H1 (cell line): ENCODE measurements at regions not wholly inside any gene's neighbourhood (a gene's known extent, or its start where the extent isn't known, plus 50 kb on each side); places are given as distances from the start of the nearest gene placed in this dataset.

Experiments used
- CTCF ChIA-PET: fragments of 300-600 bp; sonication (Branson Sonifier 250); formaldehyde crosslinking; loops from one replicate; lab custom pipeline; 2021; ENCODE audit not compliant: partially characterized antibody; lab: Charles Lee
- POLR2A ChIA-PET: fragments of 300-600 bp; sonication (Branson Sonifier 250); formaldehyde crosslinking; loops from one replicate; lab custom pipeline; 2021; ENCODE audit warnings: inconsistent platforms; ENCODE audit not compliant: partially characterized antibody; lab: Charles Lee
- DNase-seq, 2 experiments: peaks; one replicate each; pipeline versions ENCODE4 v3.0.0 to v3.0.0-alpha.2; 2010 to 2022; ENCODE audit warnings: low spot score in 2 of 2, low read depth in 1 of 2, mixed read lengths in 1 of 2
- FAIRE-seq: peaks from 2 replicates; lab custom pipeline; 2011; peaks lifted over from hg19 to GRCh38; lab: Jason Lieb, UNC
- H2AFZ ChIP-seq: 2 replicates; pipeline ENCODE4 v1.8.1; 2012; ENCODE audit warnings: low read length, inconsistent platforms
- H2AK5ac ChIP-seq: 2 replicates; pipeline ENCODE4 v1.6.1; 2013; ENCODE audit warnings: low read depth, low read length
- H2BK120ac ChIP-seq: replicated peaks from 2 replicates; pipeline ENCODE3; 2013; ENCODE audit warnings: low read depth, low read length, inconsistent platforms
- H2BK12ac ChIP-seq: 2 replicates; pipeline ENCODE4 v1.6.1; 2013; ENCODE audit warnings: low read depth, low read length
- H2BK15ac ChIP-seq: 2 replicates; pipeline ENCODE4 v1.6.1; 2013; ENCODE audit warnings: low read length
- H2BK20ac ChIP-seq: 2 replicates; pipeline ENCODE4 v1.6.1; 2013; ENCODE audit warnings: low read length
- H2BK5ac ChIP-seq: 2 replicates; pipeline ENCODE4 v1.6.1; 2013; ENCODE audit warnings: low read depth, low read length
- H3K14ac ChIP-seq: 2 replicates; pipeline ENCODE4 v1.6.1; 2013; ENCODE audit warnings: inconsistent platforms; ENCODE audit not compliant: insufficient read length
- H3K18ac ChIP-seq: 2 replicates; pipeline ENCODE4 v1.6.1; 2013; ENCODE audit warnings: low read length; ENCODE audit errors: extremely low read depth
- H3K23ac ChIP-seq: 2 replicates; pipeline ENCODE4 v1.6.1; 2013; ENCODE audit warnings: inconsistent platforms; ENCODE audit not compliant: insufficient read length
- H3K23me2 ChIP-seq: 2 replicates; pipeline ENCODE4 v1.6.1; 2013; ENCODE audit warnings: low read depth, low read length
- H3K27ac ChIP-seq: 2 replicates; pipeline ENCODE4 v1.6.1; 2011; ENCODE audit warnings: low read depth, low read length, inconsistent platforms
- H3K27me3 ChIP-seq, 4 experiments: replicated peaks in 1 of 4; 1 replicate in 1 of 4; 2 replicates in 3 of 4; pipeline versions ENCODE4 v1.6.1 to v1.8.1; 2011 to 2013; ENCODE audit warnings: low read length in 3 of 4, mild to moderate bottlenecking in 3 of 4, inconsistent platforms in 2 of 4, mixed read lengths in 2 of 4, moderate library complexity in 1 of 4; ENCODE audit not compliant: control insufficient read depth in 3 of 4, insufficient read depth in 3 of 4; ENCODE audit errors: extremely low read depth in 1 of 4
- H3K36me3 ChIP-seq, 4 experiments: 2 replicates each; pipeline versions ENCODE4 v1.6.1 to v1.8.1; 2011 to 2013; ENCODE audit warnings: mild to moderate bottlenecking in 4 of 4, low read length in 3 of 4, moderate library complexity in 2 of 4, control low read depth in 1 of 4, inconsistent platforms in 1 of 4; ENCODE audit not compliant: insufficient read depth in 4 of 4, control insufficient read depth in 2 of 4
- H3K4ac ChIP-seq: replicated peaks from 2 replicates; pipeline ENCODE3; 2013; ENCODE audit warnings: low read length, low read depth, mixed read lengths, inconsistent platforms; ENCODE audit not compliant: insufficient read length
- H3K4me1 ChIP-seq, 4 experiments: replicated peaks in 1 of 4; 1 replicate in 1 of 4; 2 replicates in 3 of 4; pipeline versions ENCODE4 v1.6.1 to v1.8.1; 2011 to 2013; ENCODE audit warnings: low read length in 3 of 4, inconsistent platforms in 2 of 4, mixed read lengths in 1 of 4; ENCODE audit not compliant: insufficient read depth in 4 of 4, control insufficient read depth in 3 of 4
- H3K4me2 ChIP-seq, 2 experiments: 2 replicates each; pipeline versions ENCODE4 v1.6.1 to v1.8.1; 2011 to 2013; ENCODE audit warnings: low read depth in 2 of 2, low read length in 2 of 2, control low read depth in 1 of 2, inconsistent platforms in 1 of 2, mild to moderate bottlenecking in 1 of 2; ENCODE audit not compliant: insufficient read depth in 1 of 2
- H3K4me3 ChIP-seq, 4 experiments: fragments of 200-600, 300-600 bp in 1 of 4; sonication (generic), shearing (Covaris generic), sonication (Bioruptor Twin) in 1 of 4; 2 replicates each; pipeline versions ENCODE4 v1.5.1 to v1.8.1; 2011 to 2016; ENCODE audit warnings: low read length in 4 of 4, low read depth in 3 of 4, control low read depth in 2 of 4, inconsistent platforms in 2 of 4, mild to moderate bottlenecking in 2 of 4, mixed read lengths in 1 of 4, moderate library complexity in 1 of 4; ENCODE audit not compliant: insufficient read depth in 2 of 4; ENCODE audit errors: extremely low read depth in 1 of 4
- H3K56ac ChIP-seq: replicated peaks from 2 replicates; pipeline ENCODE3; 2013; ENCODE audit warnings: low read depth, mild to moderate bottlenecking, mixed read lengths, low read length, inconsistent platforms; ENCODE audit not compliant: insufficient read length
- H3K79me1 ChIP-seq: 2 replicates; pipeline ENCODE4 v1.6.1; 2013; ENCODE audit warnings: low read depth, low read length, control low read depth
- H3K79me2 ChIP-seq, 2 experiments: 2 replicates each; pipeline versions ENCODE4 v1.6.1 to v1.8.1; 2012 to 2013; ENCODE audit warnings: low read length in 2 of 2, mild to moderate bottlenecking in 2 of 2, inconsistent platforms in 1 of 2; ENCODE audit not compliant: insufficient read depth in 2 of 2, control insufficient read depth in 1 of 2
- H3K9ac ChIP-seq, 4 experiments: replicated peaks in 1 of 4; 1 replicate in 1 of 4; 2 replicates in 3 of 4; pipeline versions ENCODE4 v1.6.1 to v1.8.1; 2011 to 2013; ENCODE audit warnings: low read depth in 3 of 4, low read length in 3 of 4, control low read depth in 2 of 4, mild to moderate bottlenecking in 2 of 4, moderate library complexity in 2 of 4, inconsistent platforms in 1 of 4; ENCODE audit errors: extremely low read depth in 1 of 4
- H3K9me3 ChIP-seq, 2 experiments: 2 replicates each; pipeline versions ENCODE4 v1.6.1 to v1.8.1; 2012 to 2013; ENCODE audit warnings: mild to moderate bottlenecking in 2 of 2, moderate library complexity in 2 of 2, control low read depth in 1 of 2, inconsistent platforms in 1 of 2, low read depth in 1 of 2, low read length in 1 of 2, mixed read lengths in 1 of 2; ENCODE audit not compliant: insufficient read depth in 2 of 2
- H4K20me1 ChIP-seq, 2 experiments: replicated peaks in 1 of 2; 2 replicates each; pipeline versions ENCODE3 to v1.8.1; 2011 to 2013; ENCODE audit warnings: inconsistent platforms in 2 of 2, low read length in 2 of 2, mild to moderate bottlenecking in 1 of 2; ENCODE audit not compliant: insufficient read depth in 2 of 2, control insufficient read depth in 1 of 2
- H4K5ac ChIP-seq: 2 replicates; pipeline ENCODE4 v1.6.1; 2013; ENCODE audit warnings: low read length, low read depth, mixed read lengths, inconsistent platforms; ENCODE audit not compliant: insufficient read length
- H4K8ac ChIP-seq: 2 replicates; pipeline ENCODE4 v1.8.0; 2013; ENCODE audit warnings: mild to moderate bottlenecking, moderate library complexity, low read length, inconsistent platforms; ENCODE audit not compliant: insufficient read depth; ENCODE audit errors: extremely low read depth
- H4K91ac ChIP-seq: replicated peaks from 2 replicates; pipeline ENCODE3; 2013; ENCODE audit warnings: low read length, mixed read lengths, inconsistent platforms; ENCODE audit not compliant: insufficient read length
- CTBP2 ChIP-seq: IDR thresholded peaks from 2 replicates; pipeline ENCODE4 v1.7.0; 2011; ENCODE audit warnings: borderline replicate concordance, mild to moderate bottlenecking, moderate library complexity, mixed read lengths, low read length; ENCODE audit not compliant: insufficient read depth, insufficient read length
- KDM4A ChIP-seq: IDR thresholded peaks from one replicate; pipeline ENCODE4 v1.7.1; 2012; ENCODE audit warnings: low read depth, mild to moderate bottlenecking, moderate library complexity, low read length, inconsistent platforms; ENCODE audit not compliant: severe bottlenecking
- KDM5A ChIP-seq: fragments of 200-600 bp; IDR thresholded peaks from 2 replicates; pipeline ENCODE4 v1.7.1; 2012; ENCODE audit warnings: mild to moderate bottlenecking, low read length, inconsistent platforms, mixed read lengths
- POLR2AphosphoS5 ChIP-seq: IDR thresholded peaks from 2 replicates; pipeline ENCODE4 v1.6.1; 2011; ENCODE audit warnings: low read depth, low read length
- RFX5 ChIP-seq: IDR thresholded peaks from 2 replicates; pipeline ENCODE4 v1.6.1; 2011; ENCODE audit warnings: low read depth, low read length, improper control_type of control experiment, borderline replicate concordance
- RNF2 ChIP-seq: fragments of 200-900, 300-1000 bp; sonication (generic); IDR thresholded peaks from 2 replicates; pipeline ENCODE4 v1.7.1; 2016; ENCODE audit warnings: borderline replicate concordance, low read depth, mild to moderate bottlenecking, antibody characterized with exemption, low read length; ENCODE audit not compliant: poor library complexity, severe bottlenecking; ENCODE audit errors: missing control alignments
- SAP30 ChIP-seq: fragments of 300-600 bp; sonication (generic); IDR thresholded peaks from 2 replicates; pipeline ENCODE4 v1.7.1; 2012; ENCODE audit warnings: low read length, moderate library complexity, mild to moderate bottlenecking, inconsistent platforms; ENCODE audit not compliant: insufficient read depth, insufficient replicate concordance
- SP1 ChIP-seq: IDR thresholded peaks from 2 replicates; pipeline ENCODE4 v1.6.1; 2011; ENCODE audit warnings: low read depth, low read length
- SP2 ChIP-seq: IDR thresholded peaks from 2 replicates; pipeline ENCODE4 v1.6.1; 2012; ENCODE audit warnings: mild to moderate bottlenecking, low read length, inconsistent platforms
- SP4 ChIP-seq: IDR thresholded peaks from 2 replicates; pipeline ENCODE4 v1.6.1; 2012; ENCODE audit warnings: low read length, inconsistent platforms
- WGBS, 2 experiments: shearing (Covaris generic) in 1 of 2; methylation state at CpG; one replicate each; pipeline versions ENCODE4 v1.1.6 to v1.1.7; 2013 to 2015; ENCODE audit warnings: low lambda C conversion rate in 2 of 2, mixed read lengths in 2 of 2, inconsistent platforms in 1 of 2, low coverage in 1 of 2, missing lambda C conversion rate in 1 of 2; ENCODE audit not compliant: insufficient replicate concordance in 2 of 2, insufficient coverage in 1 of 2, insufficient read length in 1 of 2; ENCODE audit errors: extremely low coverage in 1 of 2, missing lambda C conversion rate in 1 of 2; 5-methylcytosine and 5-hydroxymethylcytosine counted together
- TF ChIP-seq, protein P1 (sequence below): IDR thresholded peaks from 2 replicates; pipeline ENCODE4 v1.6.1; 2012; ENCODE audit warnings: inconsistent platforms
- TF ChIP-seq, protein P2 (sequence below): IDR thresholded peaks from 2 replicates; pipeline ENCODE4 v1.6.1; 2012; ENCODE audit warnings: low read length, inconsistent platforms

- Histone ChIP-seq H4K8ac (no peak overlapping the region), H3K79me1 (no peaks in the 10 kb centered on the region), H2BK120ac (no peak overlapping the region), H3K27ac (no peak overlapping the region), H3K18ac (no peak overlapping the region), H3K27me3 (no peaks in the 10 kb centered on the region), H3K4me3 (no peak overlapping the region), H3K23me2 (no peaks in the 10 kb centered on the region), H3K14ac (no peak overlapping the region), H4K91ac (no peak overlapping the region), H2BK5ac (no peak overlapping the region), H2AK5ac (no peak overlapping the region), H2BK20ac (no peak overlapping the region), H2BK15ac (no peak overlapping the region), H3K9ac (no peak overlapping the region), H4K20me1 (no peaks in the 10 kb centered on the region), H3K79me2 (no peaks in the 10 kb centered on the region), H4K5ac (no peak overlapping the region), H3K4me1 (no peaks in the 10 kb centered on the region; a peak in 2 of 7 replicates), H3K56ac (no peak overlapping the region), H3K9me3 (no peaks in the 10 kb centered on the region), H3K36me3 (no peaks in the 10 kb centered on the region), H3K23ac (no peak overlapping the region), H3K4me2 (no peak overlapping the region), H2AFZ (no peak overlapping the region), H2BK12ac (no peak overlapping the region), H3K4ac (no peak overlapping the region)
- 89% methylated on average over 6 of the region's 6 CpGs; no CpG with 5 or more reads in 1 of the 2 experiments for WGBS, 2 experiments
- no peak for FAIRE-seq
- POLR2A ChIA-PET: no interaction called here
- no peak for DNase-seq
- CTCF ChIA-PET: no interaction called here
- TF ChIP-seq SAP30: no peak
- TF ChIP-seq KDM4A: no peak
- TF ChIP-seq CTBP2: no peak
- TF ChIP-seq SP4: no peak
- TF ChIP-seq RNF2: no peak
- no peak for TF ChIP-seq SP2
- no peak for TF ChIP-seq KDM5A
- no peak for TF ChIP-seq POLR2AphosphoS5
- TF ChIP-seq, protein P1, sequence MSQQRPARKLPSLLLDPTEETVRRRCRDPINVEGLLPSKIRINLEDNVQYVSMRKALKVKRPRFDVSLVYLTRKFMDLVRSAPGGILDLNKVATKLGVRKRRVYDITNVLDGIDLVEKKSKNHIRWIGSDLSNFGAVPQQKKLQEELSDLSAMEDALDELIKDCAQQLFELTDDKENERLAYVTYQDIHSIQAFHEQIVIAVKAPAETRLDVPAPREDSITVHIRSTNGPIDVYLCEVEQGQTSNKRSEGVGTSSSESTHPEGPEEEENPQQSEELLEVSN: no peak
- TF ChIP-seq, protein P2, sequence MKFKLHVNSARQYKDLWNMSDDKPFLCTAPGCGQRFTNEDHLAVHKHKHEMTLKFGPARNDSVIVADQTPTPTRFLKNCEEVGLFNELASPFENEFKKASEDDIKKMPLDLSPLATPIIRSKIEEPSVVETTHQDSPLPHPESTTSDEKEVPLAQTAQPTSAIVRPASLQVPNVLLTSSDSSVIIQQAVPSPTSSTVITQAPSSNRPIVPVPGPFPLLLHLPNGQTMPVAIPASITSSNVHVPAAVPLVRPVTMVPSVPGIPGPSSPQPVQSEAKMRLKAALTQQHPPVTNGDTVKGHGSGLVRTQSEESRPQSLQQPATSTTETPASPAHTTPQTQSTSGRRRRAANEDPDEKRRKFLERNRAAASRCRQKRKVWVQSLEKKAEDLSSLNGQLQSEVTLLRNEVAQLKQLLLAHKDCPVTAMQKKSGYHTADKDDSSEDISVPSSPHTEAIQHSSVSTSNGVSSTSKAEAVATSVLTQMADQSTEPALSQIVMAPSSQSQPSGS: no peak
- TF ChIP-seq SP1: no peak
- no peak for TF ChIP-seq RFX5
Measured at GRCh38 chr18:64718808-64719207, 569.9 kb upstream of the LINC00305 start.
